Adrenal gland (tissue), 9 donors: ENCODE measurements at regions not wholly inside any gene's neighbourhood (a gene's known extent, or its start where the extent isn't known, plus 50 kb on each side); places are given as distances from the start of the nearest gene placed in this dataset.

Source experiments
- DNase-seq, 7 donors: peaks; one replicate each; pipeline ENCODE4 v3.0.0-alpha.2; 2019 to 2020
- H3K27ac ChIP-seq, 5 donors: fragments of 200-600 bp; sonication (generic) in 4 of 5; 1 replicate in 3 of 5; 2 replicates in 2 of 5; pipeline versions ENCODE4 v1.5.1 to v1.8.0; 2016 to 2020; ENCODE audit warnings: mild to moderate bottlenecking in 1 of 5
- H3K27me3 ChIP-seq: fragments of 200-600 bp; 2 replicates; pipeline ENCODE4 v1.8.0; 2021
- H3K36me3 ChIP-seq, 2 donors: fragments of 200-600 bp; replicated peaks in 1 of 2; 1 replicate in 1 of 2; 2 replicates in 1 of 2; pipeline versions ENCODE4 v1.5.1 to v1.8.0; 2018 to 2022
- H3K4me1 ChIP-seq, 2 donors: fragments of 200-600 bp; replicated peaks in 1 of 2; 1 replicate in 1 of 2; 2 replicates in 1 of 2; pipeline versions ENCODE4 v1.5.1 to v1.8.0; 2018 to 2021
- H3K4me3 ChIP-seq, 4 donors: fragments of 200-600 bp; sonication (generic) in 3 of 4; one replicate each; pipeline ENCODE4 v1.5.1; 2016 to 2018
- H3K9me3 ChIP-seq, 3 donors: fragments of 200-600 bp; sonication (generic) in 1 of 3; replicated peaks in 1 of 3; 1 replicate in 2 of 3; 2 replicates in 1 of 3; pipeline versions ENCODE4 v1.5.1 to v1.8.0; 2016 to 2021
- POLR2A ChIP-seq, 2 donors: fragments of 450-650 bp; IDR thresholded peaks; one replicate each; pipeline ENCODE4 v1.6.1; 2017; ENCODE audit warnings: antibody characterized with exemption in 2 of 2, mild to moderate bottlenecking in 2 of 2, moderate library complexity in 1 of 2
- WGBS, 4 donors: extraction: QIAGEN DNeasy Blood & Tissue Kit in 2 of 4; methylation state at CpG; one replicate each; pipeline versions ENCODE4 v1.1.5 to v1.1.7; 2013 to 2017; 5-methylcytosine and 5-hydroxymethylcytosine counted together
- intact Hi-C, 2 donors: fragments of 100-400 bp; cut with DNase I; formaldehyde crosslinking; loops; one replicate each; pipeline versions ENCODE4 v1.14.1 to v1.15.0; 2022 to 2023
- TF ChIP-seq, protein P1 (sequence below), 6 experiments: fragments of 450-650 bp in 4 of 6; fragments of 200-600 bp in 2 of 6; sonication (generic) in 1 of 6; IDR thresholded peaks; 1 replicate in 5 of 6; 2 replicates in 1 of 6; pipeline versions ENCODE4 v1.5.1 to v1.8.0; 2016 to 2021; ENCODE audit warnings: antibody characterized with exemption in 6 of 6, mild to moderate bottlenecking in 2 of 6, moderate library complexity in 1 of 6
- donor health status: healthy with polysubstance abuse.
- donor health status: Bipolar disorder and iron deficiency.
- donor health status: DM: yes; HTN: yes; CAD: no.
- donor health status: DM: no; HTN: no; CAD: no.
- donor health status: DM: no; HTN: no; CAD: no.

DNA sequence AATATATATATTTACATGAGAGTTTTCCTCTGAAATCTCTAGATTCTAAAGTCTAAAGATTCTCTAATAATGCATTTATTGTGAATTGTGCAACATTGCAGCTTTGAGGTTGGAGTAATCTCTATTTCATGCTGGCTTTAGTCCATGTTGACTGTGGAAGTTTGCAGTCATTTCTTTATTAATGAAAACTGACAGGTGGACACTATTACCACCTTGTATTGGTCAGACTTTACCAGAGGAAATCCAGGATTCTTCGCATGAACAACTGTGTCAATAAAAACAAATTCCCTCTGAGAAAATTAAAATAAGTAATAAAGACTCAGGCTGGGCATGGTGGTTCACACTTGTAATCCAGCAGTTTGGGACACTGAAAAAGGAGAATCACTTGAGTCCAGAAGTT, 274.1 kb downstream of the SHQ1 start:
- no peak for DNase-seq
- Histone ChIP-seq H3K36me3 (no peaks in the 10 kb centered on the region), H3K9me3 (no peaks in the 10 kb centered on the region), H3K4me1 (no peaks in the 10 kb centered on the region), H3K27me3 (no peaks in the 10 kb centered on the region), H3K27ac (no peak overlapping the region), H3K4me3 (no peak overlapping the region)
- TF ChIP-seq, protein P1, sequence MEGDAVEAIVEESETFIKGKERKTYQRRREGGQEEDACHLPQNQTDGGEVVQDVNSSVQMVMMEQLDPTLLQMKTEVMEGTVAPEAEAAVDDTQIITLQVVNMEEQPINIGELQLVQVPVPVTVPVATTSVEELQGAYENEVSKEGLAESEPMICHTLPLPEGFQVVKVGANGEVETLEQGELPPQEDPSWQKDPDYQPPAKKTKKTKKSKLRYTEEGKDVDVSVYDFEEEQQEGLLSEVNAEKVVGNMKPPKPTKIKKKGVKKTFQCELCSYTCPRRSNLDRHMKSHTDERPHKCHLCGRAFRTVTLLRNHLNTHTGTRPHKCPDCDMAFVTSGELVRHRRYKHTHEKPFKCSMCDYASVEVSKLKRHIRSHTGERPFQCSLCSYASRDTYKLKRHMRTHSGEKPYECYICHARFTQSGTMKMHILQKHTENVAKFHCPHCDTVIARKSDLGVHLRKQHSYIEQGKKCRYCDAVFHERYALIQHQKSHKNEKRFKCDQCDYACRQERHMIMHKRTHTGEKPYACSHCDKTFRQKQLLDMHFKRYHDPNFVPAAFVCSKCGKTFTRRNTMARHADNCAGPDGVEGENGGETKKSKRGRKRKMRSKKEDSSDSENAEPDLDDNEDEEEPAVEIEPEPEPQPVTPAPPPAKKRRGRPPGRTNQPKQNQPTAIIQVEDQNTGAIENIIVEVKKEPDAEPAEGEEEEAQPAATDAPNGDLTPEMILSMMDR (IDR thresholded peaks at IDR 0.05), result no peak
- no peak for TF ChIP-seq POLR2A (IDR thresholded peaks at IDR 0.05)
- intact Hi-C loops, result no loop called here
- 94 to 100% (median 97%) methylated on average over 1 of the region's 1 CpG for WGBS, 4 donors

DNA sequence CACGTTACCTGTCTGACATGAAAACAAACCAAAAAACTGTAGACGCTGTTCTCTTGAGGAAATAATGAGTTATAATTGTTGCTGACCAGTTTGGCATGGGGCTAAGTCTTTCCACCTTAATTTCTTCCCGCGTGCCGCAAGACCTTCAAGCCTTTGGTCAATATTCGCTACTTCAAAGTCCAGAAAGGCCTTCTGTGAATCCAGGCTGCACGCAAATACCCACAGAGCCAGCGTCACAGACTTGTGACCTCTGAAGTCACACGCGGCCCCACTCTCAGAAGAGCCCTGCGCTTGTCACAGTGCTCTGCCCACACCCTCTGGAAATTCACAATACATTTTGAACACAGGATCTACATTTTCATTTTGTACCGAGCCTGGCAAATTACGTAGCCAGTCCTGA, 275.2 kb downstream of the SHQ1 start:
- Histone ChIP-seq H3K36me3 (no peaks in the 10 kb centered on the region), H3K4me3 (no peak overlapping the region), H3K4me1 (no peaks in the 10 kb centered on the region), H3K27me3 (no peaks in the 10 kb centered on the region), H3K9me3 (no peaks in the 10 kb centered on the region), H3K27ac (no peak overlapping the region)
- no peak for TF ChIP-seq POLR2A (IDR thresholded peaks at IDR 0.05)
- TF ChIP-seq, protein P1 (IDR thresholded peaks at IDR 0.05), result no peak
- DNase-seq, result no peak
- intact Hi-C loops, result no loop called here
- WGBS, 4 donors, result 88 to 95% (median 93%) methylated on average over 13 of the region's 13 CpGs

GRCh38 chr3:72572489-72573007, 275.7 kb downstream of the SHQ1 start:
- TF ChIP-seq POLR2A (IDR thresholded peaks at IDR 0.05), result no peak
- WGBS, 4 donors, result 81 to 85% (median 82%) methylated on average over 17 to 19 of the region's 19 CpGs
- Histone ChIP-seq H3K4me1 (no peaks in the 10 kb centered on the region), H3K4me3 (no peak overlapping the region), H3K27me3 (no peaks in the 10 kb centered on the region), H3K9me3 (no peaks in the 10 kb centered on the region), H3K27ac (no peak overlapping the region), H3K36me3 (no peaks in the 10 kb centered on the region)
- no peak for DNase-seq
- intact Hi-C loops, result no loop called here

DNA sequence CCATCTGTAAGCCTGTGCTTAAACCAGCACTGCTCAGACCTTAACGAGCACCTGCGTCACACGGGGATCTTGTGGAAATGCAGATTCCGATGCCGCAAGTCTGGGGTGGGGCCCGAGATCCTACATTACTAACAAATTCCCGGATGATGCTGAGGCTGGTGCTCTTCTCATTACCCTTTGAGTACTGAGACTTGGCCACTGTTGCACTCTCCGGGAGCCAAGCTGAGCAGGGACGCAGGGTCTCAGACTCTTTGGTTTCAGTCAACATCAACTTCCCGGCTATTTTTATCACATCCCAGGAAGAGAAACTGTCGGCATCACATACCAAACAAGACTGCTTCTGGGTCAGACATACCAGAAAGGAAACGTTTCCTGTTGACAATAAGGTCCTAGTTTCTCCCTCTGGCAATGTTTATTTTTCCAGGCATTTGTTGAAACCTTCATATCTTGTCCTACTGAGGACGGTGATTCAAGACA, 276.6 kb downstream of the SHQ1 start:
- WGBS, 4 donors, result 67 to 85% (median 77%) methylated on average over 13 of the region's 13 CpGs
- TF ChIP-seq, protein P1 (IDR thresholded peaks at IDR 0.05), result no peak
- TF ChIP-seq POLR2A (IDR thresholded peaks at IDR 0.05), result no peak
- intact Hi-C loops, result no loop called here
- H3K36me3 ChIP-seq, result no peaks in the 10 kb centered on the region
- no peak overlapping the region for H3K27ac ChIP-seq
- H3K9me3 ChIP-seq, result no peaks in the 10 kb centered on the region
- H3K4me1 ChIP-seq, result no peaks in the 10 kb centered on the region
- no peak overlapping the region for H3K4me3 ChIP-seq
- no peaks in the 10 kb centered on the region for H3K27me3 ChIP-seq
- DNase-seq, result no peak

GRCh38 chr3:72571052-72571451, 277.2 kb downstream of the SHQ1 start:
- Histone ChIP-seq H3K36me3 (no peaks in the 10 kb centered on the region), H3K4me3 (no peak overlapping the region), H3K27me3 (no peaks in the 10 kb centered on the region), H3K9me3 (no peaks in the 10 kb centered on the region), H3K27ac (no peak overlapping the region), H3K4me1 (no peaks in the 10 kb centered on the region)
- no peak for DNase-seq
- WGBS, 4 donors, result 88 to 93% (median 91%) methylated on average over 3 of the region's 3 CpGs
- TF ChIP-seq, protein P1 (IDR thresholded peaks at IDR 0.05), result no peak
- no peak for TF ChIP-seq POLR2A (IDR thresholded peaks at IDR 0.05)
- intact Hi-C loops, result no loop called here
